Germinal center (tissue), 1 donor: ENCODE measurements at regions not wholly inside any gene's neighbourhood (a gene's known extent, or its start where the extent isn't known, plus 50 kb on each side); places are given as distances from the start of the nearest gene placed in this dataset.
"Not testable (repeated sequence)": the region's sequence is repeated elsewhere in the genome, so short reads cannot be mapped to it uniquely, and the experiment has no call there.

Experiments used
- DNase-seq: peaks from one replicate; pipeline ENCODE4 v3.0.0; 2012; ENCODE audit warnings: mixed read lengths, low spot score

GRCh38 chr3:75840160-75840559, 54.8 kb upstream of the ZNF717 start:
- not testable (repeated sequence) for DNase-seq

- DNase-seq: not testable (repeated sequence)
These were observed 65.1 kb upstream of the ZNF717 start for GRCh38 chr3:75850301-75851008.

GRCh38 chr3:75863130-75863529, 77.8 kb upstream of the ZNF717 start:
- DNase-seq: no peak

GRCh38 chr3:75863878-75864277, 78.5 kb upstream of the ZNF717 start:
- DNase-seq: no peak

GRCh38 chr3:75883719-75884118, 98.4 kb upstream of the ZNF717 start:
- DNase-seq: not testable (repeated sequence)

- DNase-seq: no peak
These were observed 101.7 kb upstream of the ZNF717 start for GRCh38 chr3:75886971-75887526.

- no peak for DNase-seq
These were observed 108.9 kb upstream of the ZNF717 start for GRCh38 chr3:75894234-75894633.

GRCh38 chr3:75896265-75896664, 110.9 kb upstream of the ZNF717 start:
- DNase-seq: no peak

- DNase-seq: not testable (repeated sequence)
These were observed 116.1 kb upstream of the ZNF717 start for GRCh38 chr3:75901446-75901845.

GRCh38 chr3:75906555-75907112, 121.3 kb upstream of the ZNF717 start:
- DNase-seq: no peak

- DNase-seq: no peak
These were observed 128.5 kb upstream of the ZNF717 start for GRCh38 chr3:75913800-75914350.

GRCh38 chr3:75914741-75915140, 129.4 kb upstream of the ZNF717 start:
- not testable (repeated sequence) for DNase-seq

- no peak for DNase-seq
These were observed 153.6 kb upstream of the ZNF717 start for GRCh38 chr3:75938921-75939320.

GRCh38 chr3:75951941-75952340, 166.6 kb upstream of the ZNF717 start:
- no peak for DNase-seq

GRCh38 chr3:75960031-75960430, 174.7 kb upstream of the ZNF717 start:
- DNase-seq: not testable (repeated sequence)

GRCh38 chr3:75962054-75962453, 176.7 kb upstream of the ZNF717 start:
- not testable (repeated sequence) for DNase-seq

GRCh38 chr3:75967071-75967470, 181.7 kb upstream of the ZNF717 start:
- DNase-seq: no peak

GRCh38 chr3:75978686-75979085, 193.3 kb upstream of the ZNF717 start:
- DNase-seq: no peak

GRCh38 chr3:75981401-75981800, 196.1 kb upstream of the ZNF717 start:
- DNase-seq: no peak

- no peak for DNase-seq
These were observed 196.8 kb upstream of the ZNF717 start for GRCh38 chr3:75982151-75982550.

GRCh38 chr3:75983111-75983510, 197.8 kb upstream of the ZNF717 start:
- DNase-seq: no peak

- no peak for DNase-seq
These were observed 198.4 kb upstream of the ZNF717 start for GRCh38 chr3:75983609-75984290.

- no peak for DNase-seq
These were observed 200.1 kb upstream of the ZNF717 start for GRCh38 chr3:75985432-75985831.
